Neural progenitor cell (in vitro differentiated cells): ENCODE measurements at regions not wholly inside any gene's neighbourhood (a gene's known extent, or its start where the extent isn't known, plus 50 kb on each side); places are given as distances from the start of the nearest gene placed in this dataset.

Experiments used
- DNase-seq: peaks from one replicate; pipeline ENCODE4 v3.0.0-alpha.2; 2016; ENCODE audit warnings: low spot score
- H2AFZ ChIP-seq: fragments of 200-600 bp; sonication (generic); replicated peaks from 2 replicates; pipeline ENCODE4 v1.6.1; 2016; ENCODE audit warnings: antibody characterized with exemption
- H3F3A ChIP-seq: fragments of 200-600 bp; sonication (generic); 2 replicates; pipeline ENCODE4 v1.6.1; 2016; ENCODE audit warnings: antibody characterized with exemption, low read depth
- H3K27ac ChIP-seq: fragments of 200-600 bp; sonication (generic); 2 replicates; pipeline ENCODE4 v1.5.1; 2016; ENCODE audit warnings: mild to moderate bottlenecking
- H3K27me3 ChIP-seq: fragments of 200-600 bp; sonication (generic); 2 replicates; pipeline ENCODE4 v1.6.1; 2016; ENCODE audit warnings: mild to moderate bottlenecking, moderate library complexity
- H3K36me3 ChIP-seq: fragments of 200-600 bp; sonication (generic); 2 replicates; pipeline ENCODE4 v1.5.1; 2016
- H3K4me1 ChIP-seq: fragments of 200-600 bp; sonication (generic); 2 replicates; pipeline ENCODE4 v1.6.1; 2016; ENCODE audit warnings: mixed run types
- H3K4me2 ChIP-seq: fragments of 200-600 bp; sonication (generic); 2 replicates; pipeline ENCODE4 v1.6.1; 2016
- H3K4me3 ChIP-seq: fragments of 200-600 bp; sonication (generic); 2 replicates; pipeline ENCODE4 v1.5.1; 2016
- H3K79me2 ChIP-seq: fragments of 200-600 bp; sonication (generic); 2 replicates; pipeline ENCODE4 v1.6.1; 2016; ENCODE audit warnings: low read depth
- H3K9ac ChIP-seq: fragments of 200-600 bp; sonication (generic); 2 replicates; pipeline ENCODE4 v1.6.1; 2016
- H3K9me3 ChIP-seq: fragments of 200-600 bp; sonication (generic); 2 replicates; pipeline ENCODE4 v1.5.1; 2016; ENCODE audit warnings: low read depth
- H4K20me1 ChIP-seq: fragments of 200-600 bp; sonication (generic); 2 replicates; pipeline ENCODE4 v1.6.1; 2016; ENCODE audit warnings: low read depth
- H3K27ac Mint-ChIP-seq: 3 replicates; pipeline ENCODE4 v1.8.0; 2021; ENCODE audit warnings: mixed read lengths
- H3K27me3 Mint-ChIP-seq: 2 replicates; pipeline ENCODE4 v1.8.0; 2022; ENCODE audit warnings: low read depth, mild to moderate bottlenecking, inconsistent platforms, moderate library complexity, mixed read lengths; ENCODE audit not compliant: insufficient read depth
- H3K36me3 Mint-ChIP-seq: 3 replicates; pipeline ENCODE4 v1.8.0; 2021; ENCODE audit warnings: mixed read lengths
- H3K4me1 Mint-ChIP-seq: 3 replicates; pipeline ENCODE4 v1.8.0; 2021; ENCODE audit warnings: mixed read lengths
- H3K4me3 Mint-ChIP-seq: 3 replicates; pipeline ENCODE4 v1.8.0; 2021; ENCODE audit warnings: mild to moderate bottlenecking, moderate library complexity, mixed read lengths
- H3K9me3 Mint-ChIP-seq: 3 replicates; pipeline ENCODE4 v1.8.0; 2020; ENCODE audit warnings: mixed read lengths
- CTCF ChIP-seq: fragments of 200-600 bp; sonication (generic); IDR thresholded peaks from 2 replicates; pipeline ENCODE4 v1.5.1; 2017; ENCODE audit warnings: antibody characterized with exemption, mild to moderate bottlenecking
- EZH2 ChIP-seq: fragments of 200-600 bp; sonication (generic); IDR thresholded peaks from 2 replicates; pipeline ENCODE4 v1.6.1; 2017; ENCODE audit warnings: antibody characterized with exemption, mild to moderate bottlenecking, moderate library complexity
- EZH2phosphoT487 ChIP-seq: fragments of 200-600 bp; sonication (generic); IDR thresholded peaks from 2 replicates; pipeline ENCODE4 v1.6.1; 2017; ENCODE audit warnings: antibody characterized with exemption

- Mint-ChIP-seq H3K36me3 (no peaks in the 10 kb centered on the region), H3K9me3 (no peaks in the 10 kb centered on the region), H3K27me3 (no peaks in the 10 kb centered on the region), H3K4me1 (peaks cover 3% of the 10 kb centered on the region), H3K27ac (no peak overlapping the region), H3K4me3 (no peak overlapping the region)
- Histone ChIP-seq H4K20me1 (no peaks in the 10 kb centered on the region), H3F3A (no peaks in the 10 kb centered on the region), H3K9ac (no peak overlapping the region), H3K27ac (no peak overlapping the region), H3K9me3 (no peaks in the 10 kb centered on the region), H3K4me1 (no peaks in the 10 kb centered on the region), H3K36me3 (no peaks in the 10 kb centered on the region), H3K79me2 (no peaks in the 10 kb centered on the region), H2AFZ (no peak overlapping the region), H3K27me3 (no peaks in the 10 kb centered on the region), H3K4me3 (no peak overlapping the region), H3K4me2 (no peak overlapping the region)
- TF ChIP-seq EZH2 = no peak
- TF ChIP-seq EZH2phosphoT487 = no peak
- TF ChIP-seq CTCF = no peak
- DNase-seq = no peak
Observed at GRCh38 chr2:145021962-145022665, 502.2 kb upstream of the ZEB2 start.

GRCh38 chr2:145020694-145021093 is 500.8 kb upstream of the ZEB2 start:
- Mint-ChIP-seq H3K4me3 (no peak overlapping the region), H3K36me3 (no peaks in the 10 kb centered on the region), H3K27me3 (no peaks in the 10 kb centered on the region), H3K9me3 (no peaks in the 10 kb centered on the region), H3K4me1 (peaks cover 10% of the 10 kb centered on the region), H3K27ac (no peak overlapping the region)
- no peaks in the 10 kb centered on the region for H3K27me3 ChIP-seq
- H3F3A ChIP-seq = no peaks in the 10 kb centered on the region
- H3K9me3 ChIP-seq = no peaks in the 10 kb centered on the region
- no peak overlapping the region for H3K9ac ChIP-seq
- H3K4me2 ChIP-seq = no peak overlapping the region
- no peaks in the 10 kb centered on the region for H3K36me3 ChIP-seq
- no peak overlapping the region for H3K27ac ChIP-seq
- DNase-seq = no peak
- no peak overlapping the region for H3K4me3 ChIP-seq
- H4K20me1 ChIP-seq = no peaks in the 10 kb centered on the region
- H2AFZ ChIP-seq = no peak overlapping the region
- TF ChIP-seq EZH2 (no peak), EZH2phosphoT487 (no peak), CTCF (no peak)
- H3K79me2 ChIP-seq = no peaks in the 10 kb centered on the region
- H3K4me1 ChIP-seq = peaks cover 3% of the 10 kb centered on the region

- H3K27me3 ChIP-seq = no peaks in the 10 kb centered on the region
- H3K36me3 ChIP-seq = no peaks in the 10 kb centered on the region
- Mint-ChIP-seq H3K4me1 (peaks cover 14% of the 10 kb centered on the region), H3K27me3 (no peaks in the 10 kb centered on the region), H3K4me3 (no peak overlapping the region), H3K9me3 (no peaks in the 10 kb centered on the region), H3K36me3 (no peaks in the 10 kb centered on the region), H3K27ac (no peak overlapping the region)
- H2AFZ ChIP-seq = no peak overlapping the region
- H3K9ac ChIP-seq = no peak overlapping the region
- H3K4me3 ChIP-seq = no peak overlapping the region
- no peaks in the 10 kb centered on the region for H3K9me3 ChIP-seq
- no peak overlapping the region for H3K27ac ChIP-seq
- no peaks in the 10 kb centered on the region for H4K20me1 ChIP-seq
- peaks cover 8% of the 10 kb centered on the region for H3K4me1 ChIP-seq
- no peaks in the 10 kb centered on the region for H3F3A ChIP-seq
- TF ChIP-seq EZH2phosphoT487 (no peak), CTCF (no peak)
- H3K4me2 ChIP-seq = no peak overlapping the region
- DNase-seq = no peak
- H3K79me2 ChIP-seq = no peaks in the 10 kb centered on the region
Observed at GRCh38 chr2:145020139-145020538, 500.2 kb upstream of the ZEB2 start.
